PC-9 (cell line): ENCODE measurements at regions not wholly inside any gene's neighbourhood (a gene's known extent, or its start where the extent isn't known, plus 50 kb on each side); places are given as distances from the start of the nearest gene placed in this dataset.

ENCODE experiments used
- BruUV-seq: library from RNA; stranded (reverse); fragments of 400-500 nt; replicated peaks from 2 replicates; lab custom pipeline; 2021; lab: Mats Ljungman, UMichigan
- CTCF ChIA-PET: fragments of 300-600 bp; sonication (Branson Sonifier 250); formaldehyde crosslinking; loops from one replicate; lab custom pipeline; 2022; ENCODE audit warnings: antibody characterized with exemption; lab: Charles Lee
- POLR2A ChIA-PET: fragments of 300-600 bp; sonication (Branson Sonifier 250); formaldehyde crosslinking; loops from one replicate; lab custom pipeline; 2022; ENCODE audit warnings: antibody characterized with exemption; ENCODE audit not compliant: unreplicated experiment; lab: Charles Lee
- DNase-seq, 2 experiments: peaks; one replicate each; pipeline versions ENCODE4 v3.0.0 to v3.0.0-alpha.2; 2015 to 2022; ENCODE audit warnings: mixed read lengths in 1 of 2
- H2AFZ ChIP-seq: fragments of 200-600 bp; sonication (generic); 2 replicates; pipeline ENCODE4 v1.8.1; 2017; ENCODE audit warnings: antibody characterized with exemption
- H3F3A ChIP-seq: fragments of 200-600 bp; sonication (generic); 2 replicates; pipeline ENCODE4 v1.8.1; 2017; ENCODE audit warnings: antibody characterized with exemption, mild to moderate bottlenecking, low read depth; ENCODE audit not compliant: insufficient read depth
- H3K27ac ChIP-seq: fragments of 200-600 bp; sonication (generic); 2 replicates; pipeline ENCODE4 v1.6.1; 2016; ENCODE audit warnings: mixed run types
- H3K27me3 ChIP-seq: fragments of 200-600 bp; sonication (generic); 2 replicates; pipeline ENCODE4 v1.6.1; 2016; ENCODE audit warnings: low read depth, mixed run types; ENCODE audit not compliant: insufficient read depth
- H3K36me3 ChIP-seq: fragments of 200-600 bp; sonication (generic); 2 replicates; pipeline ENCODE4 v1.6.1; 2016; ENCODE audit warnings: low read depth, mixed run types
- H3K4me1 ChIP-seq: fragments of 200-600 bp; sonication (generic); replicated peaks from 2 replicates; pipeline ENCODE4 v1.6.1; 2016; ENCODE audit warnings: mixed run types; ENCODE audit not compliant: insufficient read depth
- H3K4me2 ChIP-seq: fragments of 200-600 bp; sonication (generic); 2 replicates; pipeline ENCODE4 v1.6.1; 2017; ENCODE audit warnings: mixed run types
- H3K4me3 ChIP-seq: fragments of 200-600 bp; sonication (generic); 2 replicates; pipeline ENCODE4 v1.6.1; 2016; ENCODE audit warnings: mixed run types
- H3K79me2 ChIP-seq: fragments of 200-600 bp; sonication (generic); 2 replicates; pipeline ENCODE4 v1.6.1; 2017; ENCODE audit warnings: low read depth, mixed run types
- H3K9me2 ChIP-seq: fragments of 200-600 bp; sonication (generic); 2 replicates; pipeline ENCODE4 v1.8.1; 2017; ENCODE audit warnings: mild to moderate bottlenecking; ENCODE audit not compliant: insufficient read depth
- H3K9me3 ChIP-seq: fragments of 200-600 bp; sonication (generic); 2 replicates; pipeline ENCODE4 v1.8.1; 2016; ENCODE audit warnings: low read depth; ENCODE audit not compliant: insufficient read depth
- H4K20me1 ChIP-seq: fragments of 200-600 bp; sonication (generic); 2 replicates; pipeline ENCODE4 v1.8.1; 2017; ENCODE audit not compliant: insufficient read depth
- EZH2 ChIP-seq: fragments of 200-600 bp; sonication (generic); IDR thresholded peaks from 2 replicates; pipeline ENCODE4 v1.8.0; 2017; ENCODE audit warnings: antibody characterized with exemption, low read depth
- intact Hi-C: fragments of 100-400 bp; cut with micrococcal nuclease; formaldehyde crosslinking; loops from one replicate; pipeline ENCODE4 v1.10.0; 2022; ENCODE audit not compliant: unreplicated experiment
- TF ChIP-seq, protein P1 (sequence below): fragments of 200-600 bp; sonication (generic); conservative IDR thresholded peaks from 2 replicates; pipeline ENCODE4 v1.6.1; 2017; ENCODE audit warnings: mixed run types, antibody characterized with exemption, mild to moderate bottlenecking, moderate library complexity

DNA sequence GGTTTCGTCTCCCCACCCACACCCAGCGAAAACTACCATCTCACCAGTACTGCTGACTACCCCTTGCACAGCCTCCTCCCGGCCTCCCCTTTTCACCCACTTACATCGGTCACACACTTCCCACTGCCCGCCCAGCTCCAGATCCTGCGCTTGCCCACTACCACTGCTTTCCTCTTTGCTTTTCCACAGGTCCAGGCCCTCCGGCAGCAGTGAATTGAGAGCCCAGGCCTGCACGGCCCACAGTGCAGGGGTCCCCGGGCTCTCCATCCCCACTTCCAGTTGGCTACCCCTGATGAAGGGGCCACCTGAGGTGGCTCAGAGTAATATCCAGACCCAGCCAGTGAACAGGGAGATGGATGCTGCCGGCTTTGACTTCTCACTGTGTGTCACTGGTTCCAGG, 120.2 kb upstream of the FSTL4 start:
- H3K9me2 ChIP-seq = no peaks in the 10 kb centered on the region
- peaks cover 27% of the 10 kb centered on the region; the same call in 1 of the 2 replicates for H3F3A ChIP-seq
- H3K4me3 ChIP-seq = no peak overlapping the region
- intact Hi-C loops = no loop called here
- no peak overlapping the region for H3K4me2 ChIP-seq
- CTCF ChIA-PET = no interaction called here
- POLR2A ChIA-PET = no interaction called here
- no TSS peak for BruUV-seq
- no peaks in the 10 kb centered on the region for H3K36me3 ChIP-seq
- H3K4me1 ChIP-seq = peaks cover 40% of the 10 kb centered on the region
- DNase-seq = no peak
- H4K20me1 ChIP-seq = no peaks in the 10 kb centered on the region
- H3K79me2 ChIP-seq = no peaks in the 10 kb centered on the region
- no peaks in the 10 kb centered on the region for H3K27me3 ChIP-seq
- no peak for TF ChIP-seq EZH2
- TF ChIP-seq, protein P1, sequence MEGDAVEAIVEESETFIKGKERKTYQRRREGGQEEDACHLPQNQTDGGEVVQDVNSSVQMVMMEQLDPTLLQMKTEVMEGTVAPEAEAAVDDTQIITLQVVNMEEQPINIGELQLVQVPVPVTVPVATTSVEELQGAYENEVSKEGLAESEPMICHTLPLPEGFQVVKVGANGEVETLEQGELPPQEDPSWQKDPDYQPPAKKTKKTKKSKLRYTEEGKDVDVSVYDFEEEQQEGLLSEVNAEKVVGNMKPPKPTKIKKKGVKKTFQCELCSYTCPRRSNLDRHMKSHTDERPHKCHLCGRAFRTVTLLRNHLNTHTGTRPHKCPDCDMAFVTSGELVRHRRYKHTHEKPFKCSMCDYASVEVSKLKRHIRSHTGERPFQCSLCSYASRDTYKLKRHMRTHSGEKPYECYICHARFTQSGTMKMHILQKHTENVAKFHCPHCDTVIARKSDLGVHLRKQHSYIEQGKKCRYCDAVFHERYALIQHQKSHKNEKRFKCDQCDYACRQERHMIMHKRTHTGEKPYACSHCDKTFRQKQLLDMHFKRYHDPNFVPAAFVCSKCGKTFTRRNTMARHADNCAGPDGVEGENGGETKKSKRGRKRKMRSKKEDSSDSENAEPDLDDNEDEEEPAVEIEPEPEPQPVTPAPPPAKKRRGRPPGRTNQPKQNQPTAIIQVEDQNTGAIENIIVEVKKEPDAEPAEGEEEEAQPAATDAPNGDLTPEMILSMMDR = no peak
- H2AFZ ChIP-seq = no peak overlapping the region
- peaks cover 19% of the 10 kb centered on the region for H3K9me3 ChIP-seq
- H3K27ac ChIP-seq = no peak overlapping the region

DNA sequence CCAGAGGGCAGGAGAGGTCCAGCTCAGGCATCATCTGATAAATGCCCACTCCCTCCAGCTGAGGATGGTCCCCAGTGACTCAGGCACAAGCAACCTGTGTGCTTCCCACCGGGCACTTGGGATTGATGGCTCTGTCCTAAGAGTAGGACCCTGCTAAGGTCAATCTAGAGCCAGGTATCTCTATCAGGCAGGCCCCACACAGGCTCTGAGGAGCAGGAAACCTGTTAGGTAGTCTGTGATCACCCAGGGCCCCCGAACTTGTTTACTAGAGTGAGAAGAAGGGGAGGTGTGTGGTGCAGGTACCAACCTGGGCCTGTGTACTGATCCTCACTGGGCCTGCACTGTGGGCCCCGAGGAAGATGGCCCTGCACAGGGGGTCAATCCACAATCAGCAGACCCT, 119.6 kb upstream of the FSTL4 start:
- POLR2A ChIA-PET = no interaction called here
- H3K79me2 ChIP-seq = no peaks in the 10 kb centered on the region
- H3K9me2 ChIP-seq = no peaks in the 10 kb centered on the region
- intact Hi-C loops = no loop called here
- CTCF ChIA-PET = no interaction called here
- no peaks in the 10 kb centered on the region for H3K27me3 ChIP-seq
- no peaks in the 10 kb centered on the region for H3K36me3 ChIP-seq
- TF ChIP-seq, protein P1 = no peak
- no TSS peak for BruUV-seq
- H3K4me3 ChIP-seq = no peak overlapping the region
- peaks cover 19% of the 10 kb centered on the region for H3K9me3 ChIP-seq
- peaks cover 27% of the 10 kb centered on the region; the same call in 1 of the 2 replicates for H3F3A ChIP-seq
- H4K20me1 ChIP-seq = no peaks in the 10 kb centered on the region
- H3K4me1 ChIP-seq = peaks cover 40% of the 10 kb centered on the region
- DNase-seq = no peak
- H2AFZ ChIP-seq = no peak overlapping the region
- H3K27ac ChIP-seq = no peak overlapping the region
- no peak overlapping the region for H3K4me2 ChIP-seq

DNA sequence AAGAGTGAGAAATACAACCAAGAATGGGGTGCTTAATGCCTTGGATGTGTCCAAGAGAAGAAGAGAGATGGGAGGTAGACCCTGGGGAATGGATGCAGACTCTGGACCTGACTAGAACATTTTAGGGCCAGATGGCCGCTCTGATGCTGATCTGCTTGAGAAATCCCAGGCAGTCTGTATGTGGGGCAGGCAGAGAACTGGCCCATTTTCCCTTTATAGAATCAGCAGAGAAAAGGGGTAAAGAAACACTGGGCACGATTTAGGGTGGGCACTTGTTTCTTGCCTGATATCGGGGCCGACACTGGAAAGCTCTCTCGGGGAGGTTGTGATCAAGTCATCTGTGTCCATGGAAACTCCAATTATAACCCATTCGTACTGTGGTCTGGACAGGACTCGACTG, 118.5 kb upstream of the FSTL4 start:
- H3K36me3 ChIP-seq = no peaks in the 10 kb centered on the region
- H3K27ac ChIP-seq = no peak overlapping the region
- peaks cover 19% of the 10 kb centered on the region for H3K9me3 ChIP-seq
- H3K4me2 ChIP-seq = no peak overlapping the region
- H3F3A ChIP-seq = peaks cover 18% of the 10 kb centered on the region; the same call in 1 of the 2 replicates
- no peak overlapping the region for H3K4me3 ChIP-seq
- no peak overlapping the region for H2AFZ ChIP-seq
- ChIA-PET CTCF (no interaction called here), POLR2A (no interaction called here)
- no peaks in the 10 kb centered on the region for H3K79me2 ChIP-seq
- no TSS peak for BruUV-seq
- no peak for DNase-seq
- no peaks in the 10 kb centered on the region for H3K27me3 ChIP-seq
- H3K4me1 ChIP-seq = peaks cover 30% of the 10 kb centered on the region
- no peak for TF ChIP-seq EZH2
- TF ChIP-seq, protein P1 = no peak
- no peaks in the 10 kb centered on the region for H4K20me1 ChIP-seq
- H3K9me2 ChIP-seq = no peaks in the 10 kb centered on the region
- intact Hi-C loops = no loop called here
